HFF-Myc (cell line): ENCODE measurements at regions not wholly inside any gene's neighbourhood (a gene's known extent, or its start where the extent isn't known, plus 50 kb on each side); places are given as distances from the start of the nearest gene placed in this dataset.
"Not testable (repeated sequence)": the region's sequence is repeated elsewhere in the genome, so short reads cannot be mapped to it uniquely, and the experiment has no call there.

ENCODE experiments used
- DNase-seq: peaks from one replicate; pipeline ENCODE4 v3.0.0-alpha.2; 2011; ENCODE audit warnings: low read depth; ENCODE audit errors: extremely low read depth
- H3K4me3 ChIP-seq: replicated peaks from 2 replicates; pipeline ENCODE4 v1.5.1; 2011; ENCODE audit warnings: low read depth, mild to moderate bottlenecking, control low read depth, low read length
- TF ChIP-seq, protein P1 (sequence below): IDR thresholded peaks from 2 replicates; pipeline ENCODE4 v1.5.1; 2012; ENCODE audit warnings: mild to moderate bottlenecking, low read depth, low read length, control low read depth; ENCODE audit errors: missing control alignments

DNA sequence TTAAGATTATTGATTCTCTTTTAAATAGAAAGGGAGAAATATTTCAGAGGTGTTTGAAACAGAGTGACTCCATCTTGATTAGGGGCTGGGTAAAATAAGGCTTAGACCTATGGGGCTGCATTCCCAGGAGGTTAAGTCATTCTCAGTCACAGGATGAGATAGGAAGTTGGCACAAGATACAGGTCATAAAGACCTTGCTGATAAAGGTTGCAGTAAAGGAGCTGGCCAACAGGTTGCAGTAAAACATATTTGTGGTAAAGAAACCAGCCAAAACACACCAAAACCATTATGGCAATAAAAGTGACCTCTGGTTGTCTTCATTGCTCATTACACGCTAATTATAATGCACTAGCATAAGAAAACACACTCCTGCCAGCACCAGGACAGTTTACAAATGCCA lies 165.0 kb downstream of the SPIN4 start:
- H3K4me3 ChIP-seq: no peak overlapping the region

DNA sequence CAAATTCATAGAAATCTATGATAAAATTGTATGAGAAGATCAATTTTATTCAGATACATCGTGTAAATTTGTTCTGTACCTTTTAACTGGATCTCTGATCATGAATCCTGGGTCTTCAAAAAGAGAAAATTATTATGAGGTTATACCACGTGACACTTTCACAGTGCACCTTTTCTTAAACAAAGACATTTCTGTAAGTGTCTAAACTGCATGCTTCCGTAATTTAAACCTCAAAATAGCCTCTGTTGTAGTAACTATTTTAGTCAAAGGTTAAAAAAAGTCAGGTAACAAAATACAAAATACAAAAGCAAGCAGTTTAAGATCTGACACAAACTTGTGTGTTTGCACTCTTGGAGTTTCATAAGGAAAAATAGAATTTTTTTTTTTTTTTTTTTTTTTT lies 171.3 kb downstream of the SPIN4 start:
- H3K4me3 ChIP-seq, DNase-seq: not testable (repeated sequence)

More for the DNA sequence above, 165.0 kb downstream of the SPIN4 start:
- DNase-seq: no peak
- TF ChIP-seq, protein P1, sequence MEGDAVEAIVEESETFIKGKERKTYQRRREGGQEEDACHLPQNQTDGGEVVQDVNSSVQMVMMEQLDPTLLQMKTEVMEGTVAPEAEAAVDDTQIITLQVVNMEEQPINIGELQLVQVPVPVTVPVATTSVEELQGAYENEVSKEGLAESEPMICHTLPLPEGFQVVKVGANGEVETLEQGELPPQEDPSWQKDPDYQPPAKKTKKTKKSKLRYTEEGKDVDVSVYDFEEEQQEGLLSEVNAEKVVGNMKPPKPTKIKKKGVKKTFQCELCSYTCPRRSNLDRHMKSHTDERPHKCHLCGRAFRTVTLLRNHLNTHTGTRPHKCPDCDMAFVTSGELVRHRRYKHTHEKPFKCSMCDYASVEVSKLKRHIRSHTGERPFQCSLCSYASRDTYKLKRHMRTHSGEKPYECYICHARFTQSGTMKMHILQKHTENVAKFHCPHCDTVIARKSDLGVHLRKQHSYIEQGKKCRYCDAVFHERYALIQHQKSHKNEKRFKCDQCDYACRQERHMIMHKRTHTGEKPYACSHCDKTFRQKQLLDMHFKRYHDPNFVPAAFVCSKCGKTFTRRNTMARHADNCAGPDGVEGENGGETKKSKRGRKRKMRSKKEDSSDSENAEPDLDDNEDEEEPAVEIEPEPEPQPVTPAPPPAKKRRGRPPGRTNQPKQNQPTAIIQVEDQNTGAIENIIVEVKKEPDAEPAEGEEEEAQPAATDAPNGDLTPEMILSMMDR: no peak

DNA sequence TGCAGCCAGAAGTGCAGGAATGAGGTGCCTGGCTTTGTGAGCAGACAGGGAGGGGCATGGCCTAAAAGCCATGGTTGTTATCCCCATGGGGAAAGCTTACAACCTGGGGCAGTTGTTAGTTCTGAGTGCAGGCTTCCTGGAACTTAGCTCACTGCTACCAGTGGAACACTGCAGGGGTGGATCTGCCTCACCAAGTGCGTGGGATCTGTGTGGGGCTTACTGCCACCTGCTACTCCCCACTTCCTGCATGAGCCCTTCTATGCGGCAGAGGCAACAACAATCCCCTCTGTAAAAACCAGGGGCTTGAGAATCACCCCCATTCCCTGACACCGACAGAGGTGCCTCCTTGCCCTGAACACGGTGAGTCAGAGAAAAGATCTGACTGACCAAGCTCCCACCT lies 174.6 kb downstream of the SPIN4 start:
- not testable (repeated sequence) for H3K4me3 ChIP-seq, DNase-seq

DNA sequence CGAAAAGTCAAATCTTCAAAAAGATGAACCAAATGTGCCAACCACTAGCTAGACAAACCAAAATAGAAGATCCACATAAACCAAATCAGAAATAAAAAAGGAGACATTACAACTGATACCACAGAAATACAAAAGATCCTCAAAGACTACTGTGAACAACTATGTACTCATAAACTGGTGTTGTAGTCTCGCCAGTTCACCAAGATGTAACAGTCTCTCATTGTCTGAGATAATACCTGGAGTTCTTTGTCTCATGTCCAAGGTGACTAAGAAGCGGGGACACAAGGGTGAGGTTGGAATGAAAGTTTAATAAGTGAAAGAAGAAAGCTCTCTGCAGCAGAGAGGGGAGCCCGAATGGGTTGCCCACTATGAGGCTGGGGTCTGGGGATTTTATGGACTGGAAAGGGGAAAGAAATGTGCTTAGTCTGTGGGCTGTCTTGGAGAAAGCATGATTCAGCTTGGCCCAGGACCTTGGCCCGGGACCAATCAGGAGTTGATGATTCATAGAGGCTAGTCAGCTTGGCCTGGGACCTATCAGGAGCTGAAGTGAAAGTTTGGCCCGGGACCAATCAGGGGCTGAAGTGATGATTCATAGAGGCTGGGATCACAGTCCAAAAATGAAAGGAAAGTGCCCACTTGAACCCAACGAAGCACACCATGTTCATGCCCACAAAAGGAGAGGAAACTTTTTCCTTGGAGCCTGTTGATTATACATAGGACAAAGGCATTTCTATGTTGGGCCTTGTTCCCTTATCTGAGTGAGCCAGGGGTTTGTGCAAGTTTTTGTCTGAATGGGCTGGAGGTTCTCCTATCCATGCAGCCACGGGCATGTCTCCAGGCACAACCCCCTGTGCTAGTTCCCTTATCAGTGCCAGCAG lies 177.1 kb downstream of the SPIN4 start:
- H3K4me3 ChIP-seq, DNase-seq: not testable (repeated sequence)

DNA sequence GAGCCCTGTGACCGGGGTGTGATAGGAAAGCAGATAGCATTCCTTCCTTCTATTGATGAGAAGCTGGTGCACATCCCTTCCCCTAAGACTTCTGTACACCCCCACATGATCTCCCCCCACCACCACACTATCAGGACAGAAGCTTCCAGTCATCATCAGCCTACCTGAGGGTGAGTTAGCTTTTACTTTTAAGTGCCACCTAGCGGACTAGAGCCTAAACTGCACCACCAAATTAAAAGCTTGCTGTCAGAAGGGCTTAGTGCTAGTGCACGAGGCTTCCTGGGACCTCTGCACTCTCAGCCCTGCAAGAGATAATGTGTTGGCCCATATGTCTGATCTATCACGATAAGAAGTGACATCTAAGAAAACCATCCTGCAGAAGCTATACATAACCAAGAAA lies 181.7 kb downstream of the SPIN4 start:
- not testable (repeated sequence) for H3K4me3 ChIP-seq, DNase-seq

DNA sequence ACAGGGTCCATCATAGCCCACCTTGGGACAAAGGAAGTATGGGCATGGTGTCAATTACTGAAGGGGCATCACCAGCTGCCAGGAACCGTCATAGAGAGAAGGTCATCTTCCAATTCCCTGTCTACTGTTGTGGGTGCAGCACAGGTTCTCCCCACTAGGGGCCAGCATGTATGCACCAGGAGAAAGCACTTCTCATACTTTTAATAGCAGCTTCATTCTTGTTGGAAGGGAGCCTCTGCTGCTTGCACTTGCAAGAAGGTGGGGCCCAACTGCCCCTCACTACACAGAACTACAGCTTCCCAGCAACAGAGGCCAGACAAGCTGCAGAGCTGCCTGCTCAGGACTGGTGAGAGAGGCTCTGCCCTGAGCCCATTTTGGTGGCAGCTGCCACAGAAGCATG lies 182.2 kb downstream of the SPIN4 start:
- DNase-seq, H3K4me3 ChIP-seq: not testable (repeated sequence)

DNA sequence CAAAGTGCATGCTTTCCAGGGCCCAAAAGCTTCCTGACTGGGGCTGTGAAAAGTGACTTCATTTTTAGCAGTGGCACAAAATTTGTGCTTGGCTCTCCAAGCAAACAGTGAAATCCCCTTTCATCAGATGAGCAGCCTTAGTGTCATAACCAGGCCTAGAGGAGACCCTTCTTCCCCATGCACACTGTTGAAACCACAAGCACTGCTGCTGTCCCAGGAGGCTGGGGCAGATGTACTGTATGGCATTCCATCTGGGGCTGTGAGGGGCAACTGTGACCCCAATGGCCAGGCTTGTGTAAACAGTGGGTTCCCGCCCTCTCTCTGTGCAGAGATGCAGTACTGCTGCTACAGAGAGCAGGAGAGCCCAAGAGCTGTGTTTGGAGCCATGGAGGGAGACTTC lies 184.1 kb downstream of the SPIN4 start:
- H3K4me3 ChIP-seq, DNase-seq: not testable (repeated sequence)

DNA sequence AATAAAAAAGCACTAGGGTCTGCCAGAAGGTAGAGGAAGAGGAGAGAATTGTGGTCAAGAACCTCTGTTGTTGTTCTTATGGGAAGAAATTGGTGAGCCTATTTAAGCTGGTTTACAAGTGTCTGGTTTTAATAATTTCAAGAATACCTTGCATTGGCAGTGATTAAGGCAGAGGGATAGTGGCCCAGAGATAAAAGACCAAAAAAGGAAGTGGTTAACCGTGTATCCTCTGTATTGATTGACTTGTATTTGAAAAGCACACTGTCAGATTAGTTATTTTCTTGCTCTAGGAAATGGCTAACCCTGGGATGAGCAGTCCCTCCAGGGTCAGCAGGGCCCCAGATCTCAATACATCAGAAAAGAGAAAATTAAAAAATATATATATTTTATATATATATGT lies 190.1 kb downstream of the SPIN4 start:
- H3K4me3 ChIP-seq: not testable (repeated sequence)

DNA sequence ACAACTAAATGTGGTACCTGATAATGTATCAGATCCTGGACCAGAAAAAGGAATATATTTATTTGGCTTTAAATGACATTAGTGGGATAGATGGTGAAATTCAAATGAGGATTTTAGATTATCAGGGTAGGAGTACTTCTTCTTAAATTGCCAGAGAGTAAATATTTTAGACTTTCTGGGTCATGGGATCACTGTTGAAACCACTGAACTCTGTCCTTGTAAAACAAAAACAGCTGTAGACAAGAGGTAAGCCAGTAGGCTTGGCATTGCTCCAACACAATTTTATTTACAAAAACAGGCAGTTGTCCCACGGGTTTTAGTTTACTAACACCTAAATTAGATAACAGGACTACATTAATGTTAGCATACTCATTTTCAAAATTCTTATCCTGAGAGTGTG lies 190.8 kb downstream of the SPIN4 start:
- H3K4me3 ChIP-seq, DNase-seq: not testable (repeated sequence)

More for the DNA sequence above, 190.1 kb downstream of the SPIN4 start:
- DNase-seq: not testable (repeated sequence)

DNA sequence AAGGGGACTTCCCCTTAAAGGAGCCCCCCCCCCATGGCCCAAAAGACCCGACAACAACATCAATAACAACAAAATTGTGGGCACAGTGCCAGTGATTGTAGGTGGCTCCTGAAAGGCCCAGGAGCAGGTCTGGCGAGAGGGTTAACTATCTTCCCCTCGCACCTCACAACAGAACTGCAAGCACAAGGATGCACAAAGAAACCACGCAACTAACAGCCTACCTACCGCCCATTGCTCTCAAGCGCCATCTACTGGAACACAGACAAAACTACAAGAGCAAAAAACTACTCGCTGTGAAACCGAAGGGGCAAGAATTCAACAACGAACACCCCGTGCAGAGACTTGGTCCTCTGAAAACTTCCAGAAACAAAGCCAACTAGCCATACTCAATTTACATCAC lies 205.6 kb downstream of the SPIN4 start:
- not testable (repeated sequence) for DNase-seq, H3K4me3 ChIP-seq

DNA sequence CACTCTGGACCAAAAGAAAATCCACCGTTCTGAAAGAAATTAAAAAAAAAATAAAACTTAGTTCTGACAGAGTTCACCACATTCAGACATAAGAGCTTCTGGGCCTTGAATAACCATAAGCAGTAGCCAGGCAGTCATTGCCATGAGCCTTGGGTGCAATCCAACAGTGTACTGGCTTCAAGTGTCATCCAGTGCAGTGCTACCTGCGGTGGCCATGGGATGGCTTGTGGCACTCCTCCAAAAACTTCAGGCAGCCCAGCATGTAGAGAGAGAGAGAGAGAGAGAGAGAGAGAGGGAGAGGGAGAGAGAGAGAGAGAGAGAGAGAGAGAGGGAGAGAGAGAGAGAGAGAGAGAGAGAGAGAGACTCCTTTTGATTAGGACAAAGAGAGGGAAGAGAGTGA lies 208.5 kb downstream of the SPIN4 start:
- not testable (repeated sequence) for H3K4me3 ChIP-seq, DNase-seq

DNA sequence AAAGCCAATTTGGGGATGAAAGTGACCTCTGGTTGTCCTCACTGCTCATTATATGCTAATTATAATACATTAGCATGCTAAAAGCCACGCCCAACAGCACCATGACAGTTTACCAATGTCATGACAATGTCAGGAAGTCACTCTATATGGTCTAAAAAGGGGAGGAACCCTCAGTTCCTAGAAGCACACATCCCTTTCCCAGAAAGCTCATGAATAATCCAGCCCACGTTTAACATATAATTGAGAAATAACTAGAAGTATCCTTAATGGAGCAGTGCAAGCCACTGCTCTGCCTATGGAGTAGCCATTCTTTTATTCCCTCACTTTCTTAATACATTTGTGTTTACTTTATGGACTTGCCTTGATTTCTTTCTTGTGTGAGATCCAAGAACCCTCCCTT lies 215.3 kb downstream of the SPIN4 start:
- DNase-seq, H3K4me3 ChIP-seq: not testable (repeated sequence)

DNA sequence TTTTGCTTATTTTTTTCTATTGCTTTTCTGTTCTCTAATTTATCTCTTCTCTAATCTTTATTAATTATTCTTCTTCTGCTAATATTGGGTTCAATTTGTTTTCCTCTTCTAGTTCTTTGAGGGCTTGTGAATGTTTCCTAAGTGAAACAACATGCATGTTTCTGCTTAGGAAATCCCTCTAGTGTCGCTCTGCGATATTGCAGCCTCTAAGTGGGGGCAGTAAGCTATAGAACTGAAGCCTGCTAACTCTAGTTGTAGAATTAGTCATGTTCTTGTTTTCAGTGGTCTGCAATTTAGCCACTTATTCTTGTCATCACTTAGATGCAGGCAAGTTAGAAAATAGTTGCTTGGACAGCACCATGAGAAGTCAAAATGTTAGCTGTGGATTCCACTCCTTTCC lies 222.6 kb downstream of the SPIN4 start:
- DNase-seq: no peak
- no peak overlapping the region for H3K4me3 ChIP-seq
- TF ChIP-seq, protein P1: peak; percentile 15
